ENCODE measurements at regions not wholly inside any gene's neighbourhood (a gene's known extent, or its start where the extent isn't known, plus 50 kb on each side); places are given as distances from the start of the nearest gene placed in this dataset.

DNA sequence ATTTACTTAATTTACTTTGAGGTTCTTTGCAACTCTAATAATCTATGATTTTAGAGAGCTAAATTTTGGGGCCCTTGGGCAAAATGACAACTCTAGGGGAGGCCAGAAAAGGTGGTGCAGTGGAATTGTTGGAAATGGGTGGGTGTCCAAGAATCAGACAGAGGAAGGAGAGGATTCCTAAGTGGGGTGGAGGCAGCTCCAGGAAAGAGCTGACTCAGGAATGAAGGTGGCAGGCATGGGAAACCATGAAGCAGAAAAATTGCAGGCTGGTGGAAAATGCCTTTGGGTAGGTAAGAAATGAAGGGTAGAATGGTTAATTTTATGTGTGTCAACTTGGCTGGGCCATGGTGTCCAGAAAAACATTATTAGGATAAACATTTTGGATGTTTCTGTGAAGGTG is 248.5 kb upstream of the TUT7 start:
- TF ChIP-seq POLR2A (IDR thresholded peaks at IDR 0.05; ENCODE audit: low read length) (no peak), GATA1 (IDR thresholded peaks at IDR 0.05; ENCODE audit: low read depth, low read length) (no peak)

Data from erythroblast (primary cell).